ENCODE measurements at regions not wholly inside any gene's neighbourhood (a gene's known extent, or its start where the extent isn't known, plus 50 kb on each side); places are given as distances from the start of the nearest gene placed in this dataset.

- TF ChIP-seq CTCF (IDR thresholded peaks at IDR 0.05) (no peak), EP300 (IDR thresholded peaks at IDR 0.05) (no peak)
These were observed 89.1 kb downstream of the EBLN2 start for GRCh38 chr3:73150369-73151130.
